GM18870 (cell line): ENCODE measurements at regions not wholly inside any gene's neighbourhood (a gene's known extent, or its start where the extent isn't known, plus 50 kb on each side); places are given as distances from the start of the nearest gene placed in this dataset.

Experiments used
- ATAC-seq: cut with Tn5 transposase; IDR thresholded peaks from one replicate; pipeline ENCODE4 v1.9.1; 2021; ENCODE audit warnings: moderate library complexity; ENCODE audit not compliant: unreplicated experiment

- no peak for ATAC-seq
Measured at GRCh38 chr18:11323359-11323819, 174.0 kb upstream of the PIEZO2 start.

- ATAC-seq = no peak
Measured at GRCh38 chr18:11322716-11323115, 173.3 kb upstream of the PIEZO2 start.

- no peak for ATAC-seq
Measured at GRCh38 chr18:11322006-11322405, 172.6 kb upstream of the PIEZO2 start.

- no peak for ATAC-seq
Measured at GRCh38 chr18:11320986-11321385, 171.6 kb upstream of the PIEZO2 start.

- no peak for ATAC-seq
Measured at GRCh38 chr18:11316546-11316945, 167.2 kb upstream of the PIEZO2 start.

GRCh38 chr18:11310476-11311086 lies 161.2 kb upstream of the PIEZO2 start:
- no peak for ATAC-seq

- no peak for ATAC-seq
Measured at GRCh38 chr18:11309172-11309571, 159.8 kb upstream of the PIEZO2 start.

- no peak for ATAC-seq
Measured at GRCh38 chr18:11308499-11308898, 159.1 kb upstream of the PIEZO2 start.

- no peak for ATAC-seq
Measured at GRCh38 chr18:11307716-11308115, 158.3 kb upstream of the PIEZO2 start.

GRCh38 chr18:11305507-11305906 lies 156.1 kb upstream of the PIEZO2 start:
- ATAC-seq = no peak

- ATAC-seq = no peak
Measured at GRCh38 chr18:11304928-11305327, 155.6 kb upstream of the PIEZO2 start.

- ATAC-seq = no peak
Measured at GRCh38 chr18:11296946-11297345, 147.6 kb upstream of the PIEZO2 start.

GRCh38 chr18:11293794-11294193 lies 144.4 kb upstream of the PIEZO2 start:
- no peak for ATAC-seq

- ATAC-seq = no peak
Measured at GRCh38 chr18:11290786-11291185, 141.4 kb upstream of the PIEZO2 start.

- no peak for ATAC-seq
Measured at GRCh38 chr18:11289248-11289647, 139.9 kb upstream of the PIEZO2 start.

GRCh38 chr18:11288401-11288800 lies 139.0 kb upstream of the PIEZO2 start:
- no peak for ATAC-seq

- ATAC-seq = no peak
Measured at GRCh38 chr18:11286431-11286830, 137.1 kb upstream of the PIEZO2 start.

GRCh38 chr18:11284811-11285210 lies 135.4 kb upstream of the PIEZO2 start:
- no peak for ATAC-seq

- no peak for ATAC-seq
Measured at GRCh38 chr18:11284349-11284748, 135.0 kb upstream of the PIEZO2 start.

- no peak for ATAC-seq
Measured at GRCh38 chr18:11283479-11284161, 134.3 kb upstream of the PIEZO2 start.

GRCh38 chr18:11279461-11279860 lies 130.1 kb upstream of the PIEZO2 start:
- ATAC-seq = no peak

GRCh38 chr18:11276678-11277077 lies 127.3 kb upstream of the PIEZO2 start:
- no peak for ATAC-seq
